22Rv1 (cell line): ENCODE measurements at regions not wholly inside any gene's neighbourhood (a gene's known extent, or its start where the extent isn't known, plus 50 kb on each side); places are given as distances from the start of the nearest gene placed in this dataset.

ENCODE experiments used
- ZFX ChIP-seq: fragments of 450-650 bp; IDR thresholded peaks from 2 replicates; pipeline ENCODE4 v1.6.1; 2017; ENCODE audit warnings: antibody characterized with exemption, borderline replicate concordance
- TF ChIP-seq, protein P1 (sequence below): fragments of 450-650 bp; IDR thresholded peaks from 2 replicates; pipeline ENCODE4 v1.5.1; 2017; ENCODE audit warnings: mild to moderate bottlenecking

- TF ChIP-seq, protein P1, sequence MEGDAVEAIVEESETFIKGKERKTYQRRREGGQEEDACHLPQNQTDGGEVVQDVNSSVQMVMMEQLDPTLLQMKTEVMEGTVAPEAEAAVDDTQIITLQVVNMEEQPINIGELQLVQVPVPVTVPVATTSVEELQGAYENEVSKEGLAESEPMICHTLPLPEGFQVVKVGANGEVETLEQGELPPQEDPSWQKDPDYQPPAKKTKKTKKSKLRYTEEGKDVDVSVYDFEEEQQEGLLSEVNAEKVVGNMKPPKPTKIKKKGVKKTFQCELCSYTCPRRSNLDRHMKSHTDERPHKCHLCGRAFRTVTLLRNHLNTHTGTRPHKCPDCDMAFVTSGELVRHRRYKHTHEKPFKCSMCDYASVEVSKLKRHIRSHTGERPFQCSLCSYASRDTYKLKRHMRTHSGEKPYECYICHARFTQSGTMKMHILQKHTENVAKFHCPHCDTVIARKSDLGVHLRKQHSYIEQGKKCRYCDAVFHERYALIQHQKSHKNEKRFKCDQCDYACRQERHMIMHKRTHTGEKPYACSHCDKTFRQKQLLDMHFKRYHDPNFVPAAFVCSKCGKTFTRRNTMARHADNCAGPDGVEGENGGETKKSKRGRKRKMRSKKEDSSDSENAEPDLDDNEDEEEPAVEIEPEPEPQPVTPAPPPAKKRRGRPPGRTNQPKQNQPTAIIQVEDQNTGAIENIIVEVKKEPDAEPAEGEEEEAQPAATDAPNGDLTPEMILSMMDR, result no peak
- no peak for TF ChIP-seq ZFX
Measured at GRCh38 chr2:58557176-58557575, 316.1 kb upstream of the FANCL start.
